Keratinocyte (primary cell): ENCODE measurements at regions not wholly inside any gene's neighbourhood (a gene's known extent, or its start where the extent isn't known, plus 50 kb on each side); places are given as distances from the start of the nearest gene placed in this dataset.

ENCODE experiments used
- DNase-seq: peaks from one replicate; pipeline ENCODE4 v3.0.0-alpha.2; 2011; ENCODE audit warnings: low read depth, missing footprints, low spot score
- FAIRE-seq: peaks from 2 replicates; lab custom pipeline; 2011; peaks lifted over from hg19 to GRCh38; lab: Jason Lieb, UNC
- H2AFZ ChIP-seq: 2 replicates; pipeline ENCODE4 v1.6.0; 2012; ENCODE audit warnings: low read length, control low read depth, inconsistent platforms; ENCODE audit not compliant: control insufficient read depth
- H3K27ac ChIP-seq: 2 replicates; pipeline ENCODE4 v1.5.1; 2011; ENCODE audit warnings: low read length; ENCODE audit not compliant: control insufficient read depth, insufficient read depth
- H3K27me3 ChIP-seq: 3 replicates; pipeline ENCODE4 v1.6.0; 2011; ENCODE audit warnings: low read length; ENCODE audit not compliant: control insufficient read depth, insufficient read depth; ENCODE audit errors: extremely low read depth
- H3K36me3 ChIP-seq, 2 experiments: 2 replicates in 1 of 2; 3 replicates in 1 of 2; pipeline ENCODE4 v1.5.1; 2011; ENCODE audit warnings: low read length in 2 of 2, mild to moderate bottlenecking in 1 of 2; ENCODE audit not compliant: control insufficient read depth in 2 of 2, insufficient read depth in 2 of 2; ENCODE audit errors: extremely low read depth in 1 of 2
- H3K4me1 ChIP-seq: 3 replicates; pipeline ENCODE4 v1.5.1; 2011; ENCODE audit warnings: low read length; ENCODE audit not compliant: control insufficient read depth, insufficient read depth; ENCODE audit errors: extremely low read depth
- H3K4me2 ChIP-seq: 3 replicates; pipeline ENCODE4 v1.6.0; 2011; ENCODE audit warnings: low read depth, low read length; ENCODE audit not compliant: control insufficient read depth, insufficient read depth; ENCODE audit errors: extremely low read depth
- H3K4me3 ChIP-seq, 3 experiments: fragments of 200-600 bp in 1 of 3; sonication (generic) in 1 of 3; 2 replicates in 2 of 3; 3 replicates in 1 of 3; pipeline ENCODE4 v1.5.1; 2011 to 2016; ENCODE audit warnings: low read length in 3 of 3, mild to moderate bottlenecking in 3 of 3, control low read depth in 2 of 3, inconsistent platforms in 1 of 3, low read depth in 1 of 3, mixed read lengths in 1 of 3, mixed run types in 1 of 3, moderate library complexity in 1 of 3; ENCODE audit not compliant: control insufficient read depth in 2 of 3, insufficient read depth in 2 of 3; ENCODE audit errors: extremely low read depth in 1 of 3
- H3K79me2 ChIP-seq: 2 replicates; pipeline ENCODE4 v1.6.0; 2012; ENCODE audit warnings: low read length; ENCODE audit not compliant: control insufficient read depth, insufficient read depth
- H3K9ac ChIP-seq: 3 replicates; pipeline ENCODE4 v1.6.0; 2011; ENCODE audit warnings: low read length; ENCODE audit not compliant: control insufficient read depth, insufficient read depth; ENCODE audit errors: extremely low read depth
- H3K9me1 ChIP-seq: 3 replicates; pipeline ENCODE4 v1.6.0; 2011; ENCODE audit warnings: low read length; ENCODE audit not compliant: control insufficient read depth, insufficient read depth; ENCODE audit errors: extremely low read depth
- H3K9me3 ChIP-seq: 2 replicates; pipeline ENCODE4 v1.5.1; 2012; ENCODE audit warnings: low read depth, low read length; ENCODE audit not compliant: control insufficient read depth
- H4K20me1 ChIP-seq: 3 replicates; pipeline ENCODE4 v1.6.0; 2011; ENCODE audit warnings: low read length; ENCODE audit not compliant: control insufficient read depth, insufficient read depth; ENCODE audit errors: extremely low read depth
- CTCF ChIP-seq, 3 experiments: IDR thresholded peaks in 1 of 3; conservative IDR thresholded peaks in 1 of 3; optimal IDR thresholded peaks in 1 of 3; 2 replicates in 2 of 3; 3 replicates in 1 of 3; pipeline versions ENCODE3 to v1.5.1; 2011; ENCODE audit warnings: low read length in 3 of 3, mild to moderate bottlenecking in 3 of 3, moderate library complexity in 2 of 3, control low read depth in 1 of 3, inconsistent platforms in 1 of 3; ENCODE audit not compliant: insufficient read depth in 2 of 3; ENCODE audit errors: extremely low read depth in 1 of 3
- EZH2 ChIP-seq: IDR thresholded peaks from one replicate; pipeline ENCODE4 v1.6.1; 2012; ENCODE audit warnings: inconsistent platforms, mild to moderate bottlenecking, low read length, moderate library complexity
- dilution Hi-C: fragments of 300-500 bp; cut with MboI; formaldehyde crosslinking; loops from one replicate; pipeline ENCODE4 v1.7.0; 2020; ENCODE audit warnings: low sequenced_read_pairs; ENCODE audit not compliant: extremely low pct_ligation_motif_present

GRCh38 chr2:235334179-235334578, 159.7 kb upstream of the AGAP1 start:
- no peak overlapping the region for H3K4me2 ChIP-seq
- no peaks in the 10 kb centered on the region for H3K36me3 ChIP-seq
- no peaks in the 10 kb centered on the region for H3K9me1 ChIP-seq
- H4K20me1 ChIP-seq, result no peaks in the 10 kb centered on the region
- no peaks in the 10 kb centered on the region for H3K9me3 ChIP-seq
- no peaks in the 10 kb centered on the region for H3K79me2 ChIP-seq
- H2AFZ ChIP-seq, result no peak overlapping the region
- TF ChIP-seq CTCF (optimal IDR thresholded peaks at IDR 0.05 in 1 of 3, IDR thresholded peaks at IDR 0.05 in 1 of 3, conservative IDR thresholded peaks at IDR 0.05 in 1 of 3; ENCODE audit: extremely low read depth in 1 of 3, insufficient read depth in 2 of 3, low read length in 3 of 3), result no peak
- no peak for TF ChIP-seq EZH2
- H3K27me3 ChIP-seq, result peaks cover 4% of the 10 kb centered on the region
- H3K4me3 ChIP-seq, result no peak overlapping the region
- no peak for FAIRE-seq
- no peak for DNase-seq
- H3K9ac ChIP-seq, result no peak overlapping the region
- H3K4me1 ChIP-seq, result peaks cover 7% of the 10 kb centered on the region
- dilution Hi-C loops, result no loop called here
- no peak overlapping the region for H3K27ac ChIP-seq

GRCh38 chr2:235343156-235343774, 150.6 kb upstream of the AGAP1 start:
- dilution Hi-C loops, result no loop called here
- H2AFZ ChIP-seq, result no peak overlapping the region
- H3K36me3 ChIP-seq, result no peaks in the 10 kb centered on the region
- no peak overlapping the region for H3K9ac ChIP-seq
- peaks cover 11% of the 10 kb centered on the region for H3K27me3 ChIP-seq
- H3K4me3 ChIP-seq, result no peak overlapping the region
- H3K9me3 ChIP-seq, result no peaks in the 10 kb centered on the region
- no peaks in the 10 kb centered on the region for H3K9me1 ChIP-seq
- no peaks in the 10 kb centered on the region for H4K20me1 ChIP-seq
- no peak overlapping the region for H3K27ac ChIP-seq
- no peak overlapping the region for H3K4me2 ChIP-seq
- H3K4me1 ChIP-seq, result no peaks in the 10 kb centered on the region
- TF ChIP-seq CTCF (optimal IDR thresholded peaks at IDR 0.05 in 1 of 3, IDR thresholded peaks at IDR 0.05 in 1 of 3, conservative IDR thresholded peaks at IDR 0.05 in 1 of 3; ENCODE audit: extremely low read depth in 1 of 3, insufficient read depth in 2 of 3, low read length in 3 of 3) (no peak), EZH2 (no peak)
- DNase-seq (no peak), FAIRE-seq (no peak)
- H3K79me2 ChIP-seq, result no peaks in the 10 kb centered on the region
